HL-60 (cell line): ENCODE measurements at regions not wholly inside any gene's neighbourhood (a gene's known extent, or its start where the extent isn't known, plus 50 kb on each side); places are given as distances from the start of the nearest gene placed in this dataset.

Source experiments
- POLR2AphosphoS5 ChIP-seq: IDR thresholded peaks from 2 replicates; pipeline ENCODE4 v1.6.1; 2012; ENCODE audit warnings: low read depth
- TF ChIP-seq, protein P1 (sequence below): IDR thresholded peaks from one replicate; pipeline ENCODE4 v1.5.1; 2011; ENCODE audit warnings: low read length, control low read depth, inconsistent platforms; ENCODE audit not compliant: insufficient read depth
- TF ChIP-seq, protein P2 (sequence below): IDR thresholded peaks from 2 replicates; pipeline ENCODE4 v1.6.1; 2012; ENCODE audit warnings: low read depth; ENCODE audit not compliant: insufficient replicate concordance

DNA sequence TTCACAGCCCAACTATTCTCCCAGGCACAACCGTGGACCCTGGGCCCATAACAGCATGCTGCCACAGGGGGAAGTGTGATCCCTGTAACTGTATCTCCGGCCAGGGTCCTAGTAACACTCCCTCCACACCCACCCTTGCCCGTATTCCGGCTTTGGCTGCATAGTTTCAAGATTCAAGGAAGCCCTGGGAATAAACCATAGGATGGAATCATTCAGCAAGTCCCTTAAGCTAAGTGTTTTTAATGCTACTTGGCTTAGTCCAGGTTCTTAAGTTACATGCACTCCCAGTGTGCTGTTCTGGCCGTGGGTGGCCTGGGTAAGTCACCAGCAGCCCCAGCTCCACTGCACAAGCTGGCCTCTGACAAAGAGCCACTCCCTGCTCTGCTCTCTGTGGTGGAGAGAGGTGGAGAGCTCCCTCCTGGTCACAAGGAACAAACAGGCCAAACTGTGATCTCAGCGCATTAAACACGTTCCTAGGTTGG lies 532.4 kb upstream of the SGCG start:
- TF ChIP-seq, protein P1, sequence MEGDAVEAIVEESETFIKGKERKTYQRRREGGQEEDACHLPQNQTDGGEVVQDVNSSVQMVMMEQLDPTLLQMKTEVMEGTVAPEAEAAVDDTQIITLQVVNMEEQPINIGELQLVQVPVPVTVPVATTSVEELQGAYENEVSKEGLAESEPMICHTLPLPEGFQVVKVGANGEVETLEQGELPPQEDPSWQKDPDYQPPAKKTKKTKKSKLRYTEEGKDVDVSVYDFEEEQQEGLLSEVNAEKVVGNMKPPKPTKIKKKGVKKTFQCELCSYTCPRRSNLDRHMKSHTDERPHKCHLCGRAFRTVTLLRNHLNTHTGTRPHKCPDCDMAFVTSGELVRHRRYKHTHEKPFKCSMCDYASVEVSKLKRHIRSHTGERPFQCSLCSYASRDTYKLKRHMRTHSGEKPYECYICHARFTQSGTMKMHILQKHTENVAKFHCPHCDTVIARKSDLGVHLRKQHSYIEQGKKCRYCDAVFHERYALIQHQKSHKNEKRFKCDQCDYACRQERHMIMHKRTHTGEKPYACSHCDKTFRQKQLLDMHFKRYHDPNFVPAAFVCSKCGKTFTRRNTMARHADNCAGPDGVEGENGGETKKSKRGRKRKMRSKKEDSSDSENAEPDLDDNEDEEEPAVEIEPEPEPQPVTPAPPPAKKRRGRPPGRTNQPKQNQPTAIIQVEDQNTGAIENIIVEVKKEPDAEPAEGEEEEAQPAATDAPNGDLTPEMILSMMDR: no peak
- TF ChIP-seq POLR2AphosphoS5: no peak
- TF ChIP-seq, protein P2, sequence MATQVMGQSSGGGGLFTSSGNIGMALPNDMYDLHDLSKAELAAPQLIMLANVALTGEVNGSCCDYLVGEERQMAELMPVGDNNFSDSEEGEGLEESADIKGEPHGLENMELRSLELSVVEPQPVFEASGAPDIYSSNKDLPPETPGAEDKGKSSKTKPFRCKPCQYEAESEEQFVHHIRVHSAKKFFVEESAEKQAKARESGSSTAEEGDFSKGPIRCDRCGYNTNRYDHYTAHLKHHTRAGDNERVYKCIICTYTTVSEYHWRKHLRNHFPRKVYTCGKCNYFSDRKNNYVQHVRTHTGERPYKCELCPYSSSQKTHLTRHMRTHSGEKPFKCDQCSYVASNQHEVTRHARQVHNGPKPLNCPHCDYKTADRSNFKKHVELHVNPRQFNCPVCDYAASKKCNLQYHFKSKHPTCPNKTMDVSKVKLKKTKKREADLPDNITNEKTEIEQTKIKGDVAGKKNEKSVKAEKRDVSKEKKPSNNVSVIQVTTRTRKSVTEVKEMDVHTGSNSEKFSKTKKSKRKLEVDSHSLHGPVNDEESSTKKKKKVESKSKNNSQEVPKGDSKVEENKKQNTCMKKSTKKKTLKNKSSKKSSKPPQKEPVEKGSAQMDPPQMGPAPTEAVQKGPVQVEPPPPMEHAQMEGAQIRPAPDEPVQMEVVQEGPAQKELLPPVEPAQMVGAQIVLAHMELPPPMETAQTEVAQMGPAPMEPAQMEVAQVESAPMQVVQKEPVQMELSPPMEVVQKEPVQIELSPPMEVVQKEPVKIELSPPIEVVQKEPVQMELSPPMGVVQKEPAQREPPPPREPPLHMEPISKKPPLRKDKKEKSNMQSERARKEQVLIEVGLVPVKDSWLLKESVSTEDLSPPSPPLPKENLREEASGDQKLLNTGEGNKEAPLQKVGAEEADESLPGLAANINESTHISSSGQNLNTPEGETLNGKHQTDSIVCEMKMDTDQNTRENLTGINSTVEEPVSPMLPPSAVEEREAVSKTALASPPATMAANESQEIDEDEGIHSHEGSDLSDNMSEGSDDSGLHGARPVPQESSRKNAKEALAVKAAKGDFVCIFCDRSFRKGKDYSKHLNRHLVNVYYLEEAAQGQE: no peak
